ENCODE measurements at regions not wholly inside any gene's neighbourhood (a gene's known extent, or its start where the extent isn't known, plus 50 kb on each side); places are given as distances from the start of the nearest gene placed in this dataset.

DNA sequence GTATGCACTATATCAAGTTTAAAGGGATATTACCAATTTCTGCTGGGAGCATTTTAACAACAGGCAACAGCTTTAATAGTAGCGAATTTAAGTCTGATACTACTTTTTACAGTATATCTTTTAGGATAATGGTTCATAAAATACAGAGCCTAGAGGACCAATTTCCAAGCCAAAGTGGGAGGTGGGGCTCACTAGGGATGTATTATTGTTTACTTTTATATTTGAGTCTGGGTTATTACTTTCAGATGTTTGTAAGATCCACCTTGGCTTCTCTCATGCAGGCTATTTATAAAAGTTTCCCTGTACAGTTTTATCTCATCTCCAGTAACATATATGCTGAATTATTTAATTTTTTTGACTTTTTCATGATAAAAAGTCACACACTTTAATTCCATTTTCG is 242.0 kb downstream of the CMPK2 start:
- DNase-seq, result no peak
- Histone ChIP-seq H3K4me2 (no peak overlapping the region), H4K20me1 (ENCODE audit: insufficient read depth) (no peaks in the 10 kb centered on the region), H3K9me3 (ENCODE audit: insufficient read depth, low read depth) (no peaks in the 10 kb centered on the region), H3K27me3 (ENCODE audit: insufficient read depth, low read depth) (peaks cover 13% of the 10 kb centered on the region; the same call in 1 of the 2 replicates), H3K36me3 (ENCODE audit: low read depth) (no peaks in the 10 kb centered on the region), H3K27ac (no peak overlapping the region), H3K4me1 (replicated peaks; ENCODE audit: insufficient read depth) (no peaks in the 10 kb centered on the region), H3F3A (ENCODE audit: insufficient read depth, low read depth) (no peaks in the 10 kb centered on the region), H3K4me3 (no peak overlapping the region), H3K79me2 (ENCODE audit: low read depth) (no peaks in the 10 kb centered on the region), H2AFZ (no peak overlapping the region), H3K9me2 (ENCODE audit: insufficient read depth) (no peaks in the 10 kb centered on the region)
- POLR2A ChIA-PET (ENCODE audit: unreplicated experiment), result no interaction called here
- CTCF ChIA-PET, result no interaction called here
- intact Hi-C loops (cut with micrococcal nuclease; ENCODE audit: unreplicated experiment), result no loop called here
- BruUV-seq (replicated peaks), result no TSS peak
- TF ChIP-seq, protein P1, sequence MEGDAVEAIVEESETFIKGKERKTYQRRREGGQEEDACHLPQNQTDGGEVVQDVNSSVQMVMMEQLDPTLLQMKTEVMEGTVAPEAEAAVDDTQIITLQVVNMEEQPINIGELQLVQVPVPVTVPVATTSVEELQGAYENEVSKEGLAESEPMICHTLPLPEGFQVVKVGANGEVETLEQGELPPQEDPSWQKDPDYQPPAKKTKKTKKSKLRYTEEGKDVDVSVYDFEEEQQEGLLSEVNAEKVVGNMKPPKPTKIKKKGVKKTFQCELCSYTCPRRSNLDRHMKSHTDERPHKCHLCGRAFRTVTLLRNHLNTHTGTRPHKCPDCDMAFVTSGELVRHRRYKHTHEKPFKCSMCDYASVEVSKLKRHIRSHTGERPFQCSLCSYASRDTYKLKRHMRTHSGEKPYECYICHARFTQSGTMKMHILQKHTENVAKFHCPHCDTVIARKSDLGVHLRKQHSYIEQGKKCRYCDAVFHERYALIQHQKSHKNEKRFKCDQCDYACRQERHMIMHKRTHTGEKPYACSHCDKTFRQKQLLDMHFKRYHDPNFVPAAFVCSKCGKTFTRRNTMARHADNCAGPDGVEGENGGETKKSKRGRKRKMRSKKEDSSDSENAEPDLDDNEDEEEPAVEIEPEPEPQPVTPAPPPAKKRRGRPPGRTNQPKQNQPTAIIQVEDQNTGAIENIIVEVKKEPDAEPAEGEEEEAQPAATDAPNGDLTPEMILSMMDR (conservative IDR thresholded peaks at IDR 0.05), result no peak
- no peak for TF ChIP-seq EZH2 (IDR thresholded peaks at IDR 0.05; ENCODE audit: low read depth)

DNA sequence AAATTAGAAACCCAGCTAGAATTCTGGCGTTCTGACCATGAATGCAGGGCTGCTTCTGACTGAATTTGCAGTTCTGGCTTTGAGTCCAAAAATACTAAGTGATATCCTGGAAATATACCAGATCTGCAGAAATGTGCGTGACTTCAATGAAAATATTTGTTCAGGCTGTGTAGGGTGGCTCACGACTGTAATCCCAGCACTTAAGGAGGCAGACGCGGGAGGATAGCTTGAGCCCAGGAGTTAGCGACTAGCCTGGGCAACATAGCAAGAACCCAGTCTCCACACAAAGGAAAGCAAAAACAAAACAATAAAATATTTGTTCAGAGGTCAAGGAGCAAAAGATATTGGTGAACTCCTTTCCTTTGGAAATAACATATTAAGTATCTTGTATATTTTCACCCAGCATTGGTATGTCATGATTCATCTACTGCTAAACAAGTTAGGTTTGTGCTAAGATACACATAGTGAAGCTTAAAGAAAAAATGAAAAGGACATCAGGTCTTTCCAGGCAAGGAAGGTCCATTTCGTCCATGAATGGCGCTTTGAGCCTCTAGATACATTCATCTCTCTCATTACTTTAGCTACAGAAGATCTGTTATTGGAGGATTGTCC is 239.2 kb downstream of the CMPK2 start:
- ChIA-PET CTCF (no interaction called here), POLR2A (ENCODE audit: unreplicated experiment) (no interaction called here)
- no TSS peak for BruUV-seq (replicated peaks)
- peaks cover 13% of the 10 kb centered on the region; the same call in 1 of the 2 replicates for H3K27me3 ChIP-seq (ENCODE audit: insufficient read depth, low read depth)
- no peaks in the 10 kb centered on the region for H3F3A ChIP-seq (ENCODE audit: insufficient read depth, low read depth)
- H2AFZ ChIP-seq, result no peak overlapping the region
- no peak overlapping the region for H3K4me2 ChIP-seq
- no peak overlapping the region for H3K27ac ChIP-seq
- TF ChIP-seq, protein P1 (conservative IDR thresholded peaks at IDR 0.05), result no peak
- no peak for TF ChIP-seq EZH2 (IDR thresholded peaks at IDR 0.05; ENCODE audit: low read depth)
- no peaks in the 10 kb centered on the region for H3K36me3 ChIP-seq (ENCODE audit: low read depth)
- H3K9me3 ChIP-seq (ENCODE audit: insufficient read depth, low read depth), result no peaks in the 10 kb centered on the region
- H3K4me3 ChIP-seq, result no peak overlapping the region
- H3K4me1 ChIP-seq (replicated peaks; ENCODE audit: insufficient read depth), result no peaks in the 10 kb centered on the region
- H3K79me2 ChIP-seq (ENCODE audit: low read depth), result no peaks in the 10 kb centered on the region
- no peaks in the 10 kb centered on the region for H3K9me2 ChIP-seq (ENCODE audit: insufficient read depth)
- intact Hi-C loops (cut with micrococcal nuclease; ENCODE audit: unreplicated experiment), result no loop called here
- no peak for DNase-seq
- no peaks in the 10 kb centered on the region for H4K20me1 ChIP-seq (ENCODE audit: insufficient read depth)

DNA sequence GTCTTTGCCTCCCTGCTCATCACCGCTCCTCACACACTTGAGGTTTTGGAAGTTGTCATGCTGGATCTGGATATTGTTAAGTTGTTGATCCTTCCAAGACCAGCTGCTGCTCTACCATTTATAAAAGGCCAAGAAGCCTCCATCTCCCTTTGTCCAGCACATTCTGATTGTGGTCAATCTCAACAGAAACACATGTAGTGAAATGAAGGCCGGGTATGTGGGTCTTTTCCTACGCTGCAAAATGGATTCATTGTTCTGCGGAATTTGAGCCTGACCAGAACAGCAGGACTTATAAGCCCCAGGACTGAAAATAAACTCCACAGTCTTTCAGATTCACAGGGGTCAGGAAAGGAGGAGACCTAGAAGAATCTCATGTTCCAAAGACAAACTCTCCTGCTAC is 238.4 kb downstream of the CMPK2 start:
- Histone ChIP-seq H3F3A (ENCODE audit: insufficient read depth, low read depth) (no peaks in the 10 kb centered on the region), H3K9me3 (ENCODE audit: insufficient read depth, low read depth) (no peaks in the 10 kb centered on the region), H4K20me1 (ENCODE audit: insufficient read depth) (no peaks in the 10 kb centered on the region), H3K9me2 (ENCODE audit: insufficient read depth) (no peaks in the 10 kb centered on the region), H3K79me2 (ENCODE audit: low read depth) (no peaks in the 10 kb centered on the region), H3K27ac (no peak overlapping the region), H3K4me2 (no peak overlapping the region), H3K4me1 (replicated peaks; ENCODE audit: insufficient read depth) (no peaks in the 10 kb centered on the region), H2AFZ (no peak overlapping the region), H3K27me3 (ENCODE audit: insufficient read depth, low read depth) (peaks cover 13% of the 10 kb centered on the region; the same call in 1 of the 2 replicates), H3K36me3 (ENCODE audit: low read depth) (no peaks in the 10 kb centered on the region), H3K4me3 (no peak overlapping the region)
- TF ChIP-seq EZH2 (IDR thresholded peaks at IDR 0.05; ENCODE audit: low read depth), result no peak
- TF ChIP-seq, protein P1 (conservative IDR thresholded peaks at IDR 0.05), result no peak
- intact Hi-C loops (cut with micrococcal nuclease; ENCODE audit: unreplicated experiment), result no loop called here
- no TSS peak for BruUV-seq (replicated peaks)
- DNase-seq, result no peak
- CTCF ChIA-PET, result no interaction called here
- POLR2A ChIA-PET (ENCODE audit: unreplicated experiment), result no interaction called here

All from PC-9 (cell line).